Endothelial cell of umbilical vein (primary cell): ENCODE measurements at regions not wholly inside any gene's neighbourhood (a gene's known extent, or its start where the extent isn't known, plus 50 kb on each side); places are given as distances from the start of the nearest gene placed in this dataset.

ENCODE experiments used
- POLR2AphosphoS5 ChIP-seq: IDR thresholded peaks from 2 replicates; pipeline ENCODE4 v1.6.1; 2012; ENCODE audit warnings: low read depth, mild to moderate bottlenecking, control low read depth, low read length, moderate library complexity; ENCODE audit not compliant: insufficient read depth
- TF ChIP-seq, protein P1 (sequence below), 2 donors: IDR thresholded peaks; 1 replicate in 1 of 2; 2 replicates in 1 of 2; pipeline ENCODE4 v1.5.1; 2011; ENCODE audit warnings: low read length in 2 of 2, mild to moderate bottlenecking in 2 of 2, moderate library complexity in 2 of 2, control low read depth in 1 of 2, inconsistent platforms in 1 of 2, low read depth in 1 of 2; ENCODE audit not compliant: insufficient read depth in 1 of 2; ENCODE audit errors: extremely low read depth in 1 of 2

DNA sequence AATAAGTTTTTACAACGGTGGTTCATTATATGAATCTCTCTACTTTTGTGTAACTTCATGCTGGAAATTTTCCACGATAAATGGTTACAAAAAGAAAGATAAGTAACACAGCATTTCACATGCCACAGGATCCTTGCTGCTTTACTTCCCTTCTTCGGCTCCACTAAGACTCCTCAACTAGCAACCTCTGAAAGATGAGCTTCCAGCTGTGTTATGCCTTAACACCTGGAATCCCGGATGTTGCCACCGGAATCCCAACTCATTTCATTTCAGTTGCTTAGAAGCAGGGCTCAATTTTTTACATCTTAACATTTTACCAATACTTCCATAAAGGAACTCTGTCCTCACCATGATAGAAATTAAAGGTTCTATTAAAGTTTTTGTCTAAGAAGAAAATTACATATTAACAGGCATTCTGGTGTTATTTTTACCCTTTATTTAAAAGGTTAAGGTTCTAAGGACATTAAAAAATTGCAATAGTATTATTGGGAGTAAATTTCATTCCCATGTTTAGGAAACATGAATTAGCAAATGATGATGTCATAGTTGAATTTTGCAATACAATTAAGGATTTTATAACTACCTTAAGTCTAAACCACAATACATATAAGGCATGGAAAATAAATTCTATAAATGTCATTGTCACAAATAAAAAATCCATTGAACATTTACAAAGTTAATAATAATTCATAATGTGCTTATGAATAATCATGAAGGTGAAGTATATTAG lies 57.1 kb upstream of the IL6 start:
- TF ChIP-seq, protein P1, sequence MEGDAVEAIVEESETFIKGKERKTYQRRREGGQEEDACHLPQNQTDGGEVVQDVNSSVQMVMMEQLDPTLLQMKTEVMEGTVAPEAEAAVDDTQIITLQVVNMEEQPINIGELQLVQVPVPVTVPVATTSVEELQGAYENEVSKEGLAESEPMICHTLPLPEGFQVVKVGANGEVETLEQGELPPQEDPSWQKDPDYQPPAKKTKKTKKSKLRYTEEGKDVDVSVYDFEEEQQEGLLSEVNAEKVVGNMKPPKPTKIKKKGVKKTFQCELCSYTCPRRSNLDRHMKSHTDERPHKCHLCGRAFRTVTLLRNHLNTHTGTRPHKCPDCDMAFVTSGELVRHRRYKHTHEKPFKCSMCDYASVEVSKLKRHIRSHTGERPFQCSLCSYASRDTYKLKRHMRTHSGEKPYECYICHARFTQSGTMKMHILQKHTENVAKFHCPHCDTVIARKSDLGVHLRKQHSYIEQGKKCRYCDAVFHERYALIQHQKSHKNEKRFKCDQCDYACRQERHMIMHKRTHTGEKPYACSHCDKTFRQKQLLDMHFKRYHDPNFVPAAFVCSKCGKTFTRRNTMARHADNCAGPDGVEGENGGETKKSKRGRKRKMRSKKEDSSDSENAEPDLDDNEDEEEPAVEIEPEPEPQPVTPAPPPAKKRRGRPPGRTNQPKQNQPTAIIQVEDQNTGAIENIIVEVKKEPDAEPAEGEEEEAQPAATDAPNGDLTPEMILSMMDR (IDR thresholded peaks at IDR 0.05; ENCODE audit: extremely low read depth in 1 of 2, insufficient read depth in 1 of 2, low read depth in 1 of 2, low read length in 2 of 2) = no peak
- TF ChIP-seq POLR2AphosphoS5 = no peak
